ENCODE measurements at regions not wholly inside any gene's neighbourhood (a gene's known extent, or its start where the extent isn't known, plus 50 kb on each side); places are given as distances from the start of the nearest gene placed in this dataset.

GRCh38 chr3:86790884-86791549 lies 199.9 kb downstream of the VGLL3 start:
- H3K4me3 ChIP-seq (ENCODE audit: low read depth, low read length), result no peak overlapping the region
- ChIA-PET CTCF (interaction anchor here (1.2 kb wide), 2 partner anchors 190 to 292 kb away, joined by 3 read pairs; no protein-coding TSS in a partner anchor), POLR2A (interaction anchor here (0.5 kb wide), 1 partner anchor 161 kb away, joined by 4 read pairs; no protein-coding TSS in a partner anchor)
- no peak overlapping the region for H3K27ac ChIP-seq (ENCODE audit: low read depth, low read length)
- DNase-seq (ENCODE audit: low read depth, low spot score), result no peak
- H3K9me3 ChIP-seq (ENCODE audit: control insufficient read depth, insufficient read depth, low read length), result no peaks in the 10 kb centered on the region
- H3K27me3 ChIP-seq (ENCODE audit: control insufficient read depth, insufficient read depth, low read length), result no peaks in the 10 kb centered on the region
- TF ChIP-seq CTCF (IDR thresholded peaks at IDR 0.05; ENCODE audit: low read depth, low read length), result no peak

GRCh38 chr3:86788371-86788770 lies 202.6 kb downstream of the VGLL3 start:
- DNase-seq (ENCODE audit: low read depth, low spot score), result no peak
- ChIA-PET POLR2A (interaction anchor here (2.1 kb wide), 1 partner anchor 149 kb away, joined by 15 read pairs; no protein-coding TSS in a partner anchor), CTCF (interaction anchor here (1.5 to 7.6 kb wide), 2 partner anchors 294 to 379 kb away, joined by 6 to 65 read pairs; no protein-coding TSS in a partner anchor)
- TF ChIP-seq CTCF (IDR thresholded peaks at IDR 0.05; ENCODE audit: low read depth, low read length), result no peak
- no peak overlapping the region for H3K4me3 ChIP-seq (ENCODE audit: low read depth, low read length)
- no peak overlapping the region for H3K27ac ChIP-seq (ENCODE audit: low read depth, low read length)
- no peaks in the 10 kb centered on the region for H3K27me3 ChIP-seq (ENCODE audit: control insufficient read depth, insufficient read depth, low read length)
- H3K9me3 ChIP-seq (ENCODE audit: control insufficient read depth, insufficient read depth, low read length), result no peaks in the 10 kb centered on the region

GRCh38 chr3:86787091-86787490 lies 203.9 kb downstream of the VGLL3 start:
- TF ChIP-seq CTCF (IDR thresholded peaks at IDR 0.05; ENCODE audit: low read depth, low read length), result no peak
- Histone ChIP-seq H3K27me3 (ENCODE audit: control insufficient read depth, insufficient read depth, low read length) (no peaks in the 10 kb centered on the region), H3K4me3 (ENCODE audit: low read depth, low read length) (no peak overlapping the region), H3K27ac (ENCODE audit: low read depth, low read length) (no peak overlapping the region), H3K9me3 (ENCODE audit: control insufficient read depth, insufficient read depth, low read length) (no peaks in the 10 kb centered on the region)
- DNase-seq (ENCODE audit: low read depth, low spot score), result no peak
- ChIA-PET POLR2A (interaction anchor here (2.1 kb wide), 1 partner anchor 150 kb away, joined by 15 read pairs; no protein-coding TSS in a partner anchor), CTCF (interaction anchor here (0.6 to 7.6 kb wide), 5 partner anchors 178 to 381 kb away, joined by 3 to 65 read pairs (median 8); no protein-coding TSS in a partner anchor)

GRCh38 chr3:86785386-86785785 lies 205.6 kb downstream of the VGLL3 start:
- Histone ChIP-seq H3K9me3 (ENCODE audit: control insufficient read depth, insufficient read depth, low read length) (no peaks in the 10 kb centered on the region), H3K4me3 (ENCODE audit: low read depth, low read length) (no peak overlapping the region), H3K27ac (ENCODE audit: low read depth, low read length) (no peak overlapping the region), H3K27me3 (ENCODE audit: control insufficient read depth, insufficient read depth, low read length) (no peaks in the 10 kb centered on the region)
- TF ChIP-seq CTCF (IDR thresholded peaks at IDR 0.05; ENCODE audit: low read depth, low read length), result peak; percentile 67
- ChIA-PET POLR2A (interaction anchor here (0.6 to 1.1 kb wide), 3 partner anchors 151 to 304 kb away, joined by 3 to 9 read pairs (median 3); no protein-coding TSS in a partner anchor), CTCF (interaction anchor here (0.8 to 7.6 kb wide), 17 partner anchors 10 to 382 kb away, joined by 3 to 65 read pairs (median 4); partner anchors contain the start of gene VGLL3)
- DNase-seq (ENCODE audit: low read depth, low spot score), result no peak

GRCh38 chr3:86782866-86783265 lies 208.1 kb downstream of the VGLL3 start:
- CTCF ChIA-PET, result interaction anchor here (0.8 to 7.6 kb wide), 4 partner anchors 224 to 305 kb away, joined by 3 to 65 read pairs (median 6); no protein-coding TSS in a partner anchor
- no peak overlapping the region for H3K4me3 ChIP-seq (ENCODE audit: low read depth, low read length)
- no peak overlapping the region for H3K27ac ChIP-seq (ENCODE audit: low read depth, low read length)
- POLR2A ChIA-PET, result no interaction called here
- TF ChIP-seq CTCF (IDR thresholded peaks at IDR 0.05; ENCODE audit: low read depth, low read length), result no peak
- H3K27me3 ChIP-seq (ENCODE audit: control insufficient read depth, insufficient read depth, low read length), result no peaks in the 10 kb centered on the region
- no peak for DNase-seq (ENCODE audit: low read depth, low spot score)
- H3K9me3 ChIP-seq (ENCODE audit: control insufficient read depth, insufficient read depth, low read length), result no peaks in the 10 kb centered on the region

Data from AG04450 (cell line).